Left renal cortex interstitium (tissue), 4 donors: ENCODE measurements at regions not wholly inside any gene's neighbourhood (a gene's known extent, or its start where the extent isn't known, plus 50 kb on each side); places are given as distances from the start of the nearest gene placed in this dataset.

Experiments
- DNase-seq, 4 donors: peaks; one replicate each; pipeline ENCODE4 v3.0.0-alpha.2; 2013; ENCODE audit warnings: low read depth in 4 of 4, low spot score in 2 of 4, missing footprints in 1 of 4

DNA sequence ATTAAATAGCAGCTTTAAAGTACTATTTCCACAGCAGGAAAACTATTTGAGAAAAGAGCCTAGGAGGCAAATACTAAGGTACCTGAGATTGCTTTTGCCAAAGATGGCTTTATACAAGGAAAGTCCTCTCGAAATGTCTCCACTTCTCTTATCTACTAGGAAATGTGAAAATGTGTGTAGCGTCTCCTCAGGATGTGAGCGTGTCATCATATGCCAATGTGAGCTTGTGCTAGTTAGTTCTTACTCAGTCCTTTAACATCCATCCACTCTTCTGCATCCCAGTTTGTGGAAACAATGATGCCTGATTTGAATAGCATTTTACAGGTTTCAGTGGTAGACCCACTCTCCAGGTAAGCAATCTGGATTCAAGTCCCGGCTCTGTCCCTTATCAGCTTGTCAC lies 421.0 kb downstream of the DYNC2H1 start:
- DNase-seq, result no peak

DNA sequence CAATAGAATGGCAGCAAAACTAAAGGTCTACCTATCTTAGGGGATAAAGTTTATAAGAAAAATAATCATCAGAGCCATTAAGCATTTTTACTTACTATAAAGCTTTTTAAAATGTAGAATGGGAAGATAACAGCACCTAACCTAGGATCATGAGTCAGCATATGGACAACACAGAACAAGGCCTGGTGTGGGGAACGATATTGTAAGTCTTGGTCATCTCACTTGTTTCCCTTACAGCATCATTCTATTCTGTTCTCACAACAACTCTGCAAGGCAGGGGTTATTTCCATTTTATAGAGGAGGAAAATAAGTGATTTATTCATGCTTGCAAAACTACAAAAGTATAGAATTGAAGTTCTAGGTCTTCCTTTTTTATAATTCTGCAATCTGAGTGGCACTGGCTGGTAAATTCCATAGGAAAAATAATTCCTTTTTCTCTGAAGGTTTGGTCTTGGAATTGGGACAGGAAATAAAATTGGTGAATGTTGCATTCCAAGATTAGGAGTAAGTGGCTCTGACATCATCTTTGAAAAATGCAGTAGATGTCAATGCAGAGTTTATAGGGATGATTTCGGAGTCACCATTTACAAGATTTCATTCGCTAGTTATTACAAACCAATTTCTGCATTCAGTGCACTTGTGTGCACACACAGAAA lies 423.0 kb downstream of the DYNC2H1 start:
- no peak for DNase-seq

DNA sequence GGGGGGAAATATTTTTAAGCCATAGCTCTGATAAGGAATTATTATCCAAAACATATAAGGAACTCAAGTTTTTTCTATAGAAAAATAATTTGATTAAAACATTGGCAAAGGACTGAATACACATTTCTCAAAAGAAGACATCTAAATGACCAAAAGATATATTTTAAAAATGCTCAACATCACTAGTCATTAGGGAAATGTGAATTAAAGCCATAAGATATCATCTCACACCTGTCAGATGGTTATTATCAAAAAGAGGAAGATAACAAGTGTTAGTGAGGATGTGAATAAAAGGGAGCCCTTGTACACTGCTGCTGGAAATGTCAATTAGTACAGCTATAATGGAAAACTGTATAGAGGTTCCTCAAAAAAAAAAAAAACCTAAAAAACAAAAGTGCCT lies 425.0 kb downstream of the DYNC2H1 start:
- no peak for DNase-seq

DNA sequence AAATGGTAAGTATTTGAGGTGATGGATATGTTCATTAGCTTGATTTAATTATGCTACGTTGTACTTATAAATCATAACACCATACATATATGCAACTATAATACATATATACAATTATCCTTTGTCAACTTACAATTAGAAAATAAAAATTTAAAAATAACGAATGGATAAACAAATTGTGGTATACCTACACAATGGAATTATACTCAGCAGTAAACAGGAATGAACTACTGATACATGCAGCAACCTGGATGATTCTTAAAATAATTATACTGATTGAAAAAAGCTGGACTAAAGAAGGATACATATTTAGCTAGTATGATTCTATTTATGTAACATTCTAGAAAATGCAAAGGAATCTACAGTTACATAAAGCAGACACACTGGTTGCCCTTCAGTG lies 425.7 kb downstream of the DYNC2H1 start:
- no peak for DNase-seq

DNA sequence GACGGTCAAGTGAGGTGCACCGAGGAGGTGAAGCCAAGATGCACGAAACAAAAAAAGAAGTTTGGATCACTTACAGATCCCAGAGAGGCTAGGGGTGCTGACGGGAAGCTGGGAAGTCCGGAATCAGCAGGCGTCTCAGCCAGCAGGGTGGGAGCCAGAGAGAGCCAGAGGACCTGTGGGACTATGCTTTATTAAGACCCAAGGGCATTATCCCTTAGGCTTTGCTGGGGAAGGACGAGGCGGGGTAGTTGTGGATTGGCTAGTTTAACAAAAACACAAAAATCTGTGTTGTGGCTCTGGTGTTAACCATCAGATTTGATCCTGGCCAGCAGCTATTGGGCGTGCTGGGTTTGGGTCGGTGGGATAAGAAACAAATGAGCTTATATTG lies 427.1 kb downstream of the DYNC2H1 start:
- no peak for DNase-seq

DNA sequence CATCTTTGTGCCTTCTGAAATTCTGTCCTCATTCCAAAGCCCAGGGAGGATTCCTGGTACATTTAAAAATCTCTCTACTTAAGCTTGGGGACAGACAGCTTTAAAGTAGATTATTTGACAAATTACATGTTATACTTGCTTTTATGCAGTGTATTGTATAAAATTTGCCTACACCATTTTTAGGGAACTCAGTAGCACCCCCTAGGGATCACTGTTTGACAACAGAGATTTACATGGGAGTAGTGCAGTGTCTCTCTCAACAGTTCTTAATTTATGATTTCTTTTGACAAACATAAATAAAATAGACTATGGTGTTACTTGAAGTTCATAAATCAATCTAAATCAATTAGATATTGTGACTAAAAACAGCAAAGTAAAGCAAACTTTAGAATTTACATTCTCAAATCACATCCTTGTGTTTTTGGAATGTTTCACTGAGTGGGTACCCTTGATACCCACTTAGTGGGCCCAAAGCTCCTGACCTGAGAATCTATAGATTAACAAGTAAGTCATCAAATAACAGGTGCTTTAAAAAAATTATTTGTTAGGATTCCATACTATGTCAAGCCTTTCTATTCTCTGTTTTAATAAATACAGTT lies 428.8 kb downstream of the DYNC2H1 start:
- no peak for DNase-seq

DNA sequence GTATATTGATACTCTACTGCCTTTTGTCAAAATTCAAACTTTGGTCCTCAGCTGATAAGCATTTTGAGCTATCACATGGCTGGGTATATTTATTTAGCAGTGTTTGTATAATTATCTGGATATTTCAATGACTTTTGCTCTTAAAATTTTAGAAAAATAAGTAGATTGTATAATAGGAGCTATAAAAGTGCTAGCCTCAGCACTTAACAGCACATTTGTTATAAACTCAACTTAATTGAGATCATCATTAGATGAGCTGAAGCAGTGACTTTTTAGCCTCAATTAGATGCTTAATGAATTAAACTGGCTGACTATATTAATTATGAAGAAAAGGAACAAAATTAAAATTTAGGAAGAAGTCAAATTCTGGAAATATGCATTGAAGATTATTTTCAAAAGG lies 429.9 kb downstream of the DYNC2H1 start:
- no peak for DNase-seq

DNA sequence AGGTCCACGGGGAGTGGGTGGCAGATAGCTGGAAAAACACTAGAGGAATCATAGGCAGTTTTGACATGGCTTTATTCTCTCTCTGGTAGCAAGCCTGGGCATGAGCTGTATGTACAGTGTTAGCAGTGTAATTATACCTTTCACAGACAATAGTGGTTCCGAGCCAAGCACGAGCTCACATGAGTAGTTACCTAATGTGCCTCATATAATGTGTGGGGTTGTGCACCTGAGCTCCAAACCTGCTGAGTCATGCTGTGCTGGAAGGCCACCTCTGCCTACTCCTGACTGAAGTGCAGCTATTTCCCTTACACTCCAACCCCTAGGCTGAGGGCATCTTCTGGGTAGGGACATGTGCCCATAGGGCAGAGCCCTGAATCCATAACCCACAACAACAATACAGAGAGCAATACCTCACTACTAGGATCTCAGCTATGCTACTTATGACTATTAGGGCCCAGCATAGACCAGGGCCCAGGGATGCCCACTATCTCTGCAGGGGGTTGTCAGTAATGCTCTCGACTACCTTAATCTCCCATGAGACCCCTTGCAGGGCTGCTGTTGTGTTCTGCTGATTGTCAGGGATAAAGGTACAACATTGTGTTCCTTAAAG lies 432.1 kb downstream of the DYNC2H1 start:
- DNase-seq, result no peak

DNA sequence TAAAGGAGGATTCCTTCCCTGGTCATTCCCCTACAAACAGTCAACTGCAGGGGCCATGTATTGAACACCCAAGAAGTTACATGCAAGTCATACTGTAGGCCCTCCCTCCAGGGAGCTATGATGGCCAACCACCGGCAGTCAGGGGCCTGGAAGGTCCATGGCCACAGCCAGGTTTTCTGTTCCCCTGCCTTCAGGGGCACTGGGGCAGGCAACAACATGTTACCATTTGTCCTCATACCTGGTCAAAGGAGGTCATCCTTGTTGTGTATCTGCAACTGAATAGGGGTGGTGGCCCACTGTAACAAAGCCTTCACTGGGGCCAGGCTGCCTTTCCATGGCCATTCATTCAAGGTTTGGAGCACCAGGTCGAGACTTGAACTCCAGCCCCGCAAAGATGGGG lies 433.6 kb downstream of the DYNC2H1 start:
- DNase-seq, result no peak

DNA sequence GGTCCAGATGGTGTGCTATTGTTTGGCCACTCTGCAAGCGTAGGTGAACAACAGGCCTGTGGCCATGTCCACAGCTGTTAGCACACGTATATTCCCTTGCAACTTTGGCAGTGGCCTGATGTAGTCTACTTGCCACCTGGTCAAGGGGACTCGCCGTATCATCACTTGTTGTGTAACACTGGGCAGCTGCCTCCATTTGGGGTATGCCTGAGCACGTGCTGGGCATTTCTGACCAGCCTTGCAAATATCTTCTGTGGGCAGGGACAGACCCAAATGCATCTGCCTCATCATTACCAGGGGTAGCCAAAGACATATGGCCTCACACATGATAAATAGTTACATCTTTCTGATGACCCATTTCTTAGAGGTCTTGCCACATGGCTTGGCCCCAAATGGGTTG lies 434.2 kb downstream of the DYNC2H1 start:
- no peak for DNase-seq

DNA sequence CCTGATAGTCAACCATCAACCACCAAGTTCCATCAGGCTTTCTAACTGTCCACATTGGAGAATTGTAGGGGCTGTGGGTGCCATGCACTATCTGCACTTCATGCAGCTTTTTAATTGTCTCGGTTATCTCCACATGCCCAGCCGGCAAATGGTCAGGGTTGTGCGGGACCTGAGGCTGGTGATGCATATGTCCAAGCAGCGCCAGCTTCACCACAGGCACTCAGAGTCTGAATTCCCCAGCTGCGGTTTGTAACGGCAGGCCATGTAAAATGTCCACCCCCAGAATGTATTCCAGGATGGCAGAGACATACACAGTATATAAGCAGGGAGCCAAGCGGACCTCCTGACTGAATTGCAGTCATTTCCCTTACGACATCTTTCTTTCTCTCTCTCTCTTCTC lies 435.6 kb downstream of the DYNC2H1 start:
- no peak for DNase-seq

DNA sequence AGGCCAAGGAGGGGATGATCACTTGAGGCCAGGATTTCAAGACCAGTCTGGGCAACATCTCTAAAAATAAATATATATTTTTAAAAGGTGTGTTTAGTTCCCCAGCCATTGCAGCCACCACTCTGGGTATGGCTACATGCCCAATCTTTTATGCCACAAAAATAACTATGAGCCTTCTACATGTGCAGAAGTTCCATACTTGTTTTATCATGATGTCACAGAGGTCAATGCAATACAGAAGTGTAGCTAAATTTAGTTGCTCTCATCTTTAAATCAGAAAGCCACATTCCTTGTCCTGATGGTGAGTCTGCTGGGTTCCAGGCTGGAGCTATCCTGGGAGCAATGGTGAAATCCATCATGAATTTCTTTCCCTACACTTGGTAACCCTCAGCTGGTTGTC lies 436.3 kb downstream of the DYNC2H1 start:
- no peak for DNase-seq

DNA sequence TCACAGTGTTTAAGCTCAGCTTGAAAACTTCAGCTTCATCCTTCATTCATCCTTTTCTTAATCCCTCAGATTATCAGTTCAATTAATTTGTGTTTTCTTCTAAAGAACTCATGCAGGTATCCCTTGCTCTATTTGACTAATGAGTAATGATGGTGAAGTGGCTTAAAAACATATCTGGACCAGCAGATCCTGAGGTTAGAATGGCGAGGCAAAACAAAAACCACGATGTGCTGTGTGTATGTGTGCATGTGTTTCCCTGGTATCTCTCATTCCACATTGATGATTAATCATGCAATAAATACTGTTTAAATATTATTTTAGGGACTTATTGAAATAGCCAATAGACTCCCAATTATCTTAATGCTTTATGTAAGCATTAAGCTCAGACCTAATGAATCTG lies 437.0 kb downstream of the DYNC2H1 start:
- DNase-seq, result no peak

DNA sequence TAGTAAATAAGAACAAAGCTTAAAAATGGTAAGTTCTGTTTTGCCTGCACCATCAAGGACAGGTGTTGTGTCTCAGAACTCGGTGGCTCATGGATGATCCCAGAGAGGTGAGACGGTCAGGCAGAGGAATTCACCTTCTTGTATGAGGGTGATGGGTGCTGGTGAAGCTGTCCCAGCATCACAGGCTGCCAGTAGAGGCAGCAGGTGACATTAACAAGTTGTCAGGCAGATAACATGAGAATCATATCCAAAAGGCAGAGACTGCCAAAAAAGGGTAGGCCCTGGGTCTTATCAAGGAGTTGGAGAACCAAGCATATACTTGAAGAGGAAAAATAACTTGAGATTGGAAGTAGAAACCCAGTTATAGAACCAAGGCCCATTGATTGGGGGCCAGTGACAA lies 437.8 kb downstream of the DYNC2H1 start:
- no peak for DNase-seq

DNA sequence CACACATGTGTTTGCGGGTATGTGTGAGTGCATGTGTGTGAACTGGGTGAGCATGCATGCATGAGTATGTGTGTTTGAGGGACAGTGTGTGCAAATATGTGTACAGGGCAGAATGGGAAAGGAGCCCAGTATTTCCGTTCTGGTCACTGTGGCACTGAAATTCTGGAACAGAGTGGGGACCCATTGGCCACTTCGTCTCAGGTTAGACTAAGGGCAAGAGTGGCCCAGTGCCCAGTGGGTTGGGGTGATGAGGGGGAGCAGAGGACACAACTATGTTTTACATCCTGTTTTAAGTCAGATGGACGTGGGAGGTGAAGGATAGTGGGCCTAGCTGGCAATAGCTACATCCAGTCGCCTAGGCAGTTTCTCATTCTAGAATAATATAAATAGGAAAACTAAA lies 438.5 kb downstream of the DYNC2H1 start:
- no peak for DNase-seq

DNA sequence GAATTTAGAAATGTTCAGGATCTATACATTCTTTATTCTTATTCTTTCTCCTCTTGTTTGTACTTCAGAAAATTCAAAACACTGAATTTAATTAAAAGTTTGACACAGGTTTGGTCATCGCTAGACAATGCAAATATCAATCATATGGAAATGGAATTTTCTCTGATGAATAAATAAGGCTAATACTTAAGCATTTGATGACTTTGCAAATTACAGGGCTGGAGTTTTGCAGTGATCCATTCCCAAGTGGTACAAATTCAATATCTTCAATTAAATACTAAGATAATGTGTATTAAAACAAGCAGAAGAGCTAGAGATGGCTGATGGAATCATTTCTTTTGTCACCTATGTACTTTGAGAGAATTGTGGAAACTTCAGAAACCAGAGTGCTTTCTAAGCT lies 439.6 kb downstream of the DYNC2H1 start:
- no peak for DNase-seq

DNA sequence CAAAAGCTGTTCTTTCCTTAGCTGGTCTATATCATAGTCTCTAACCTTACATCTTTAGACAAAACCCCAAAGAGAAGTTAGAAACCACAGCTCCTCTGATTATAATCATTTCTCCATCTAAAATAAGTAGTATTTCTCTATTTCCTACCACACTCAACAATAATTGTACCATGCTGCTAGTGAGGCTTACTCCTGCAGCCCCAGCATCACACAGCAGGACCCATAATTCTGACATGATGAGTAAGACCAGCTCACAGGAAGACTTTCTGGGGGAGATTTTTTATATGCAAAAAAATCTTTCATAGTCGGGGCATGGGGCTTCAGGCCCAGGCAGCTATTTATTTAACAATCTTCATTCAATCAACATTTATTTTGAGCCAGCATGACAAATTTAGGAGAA lies 441.6 kb downstream of the DYNC2H1 start:
- no peak for DNase-seq

DNA sequence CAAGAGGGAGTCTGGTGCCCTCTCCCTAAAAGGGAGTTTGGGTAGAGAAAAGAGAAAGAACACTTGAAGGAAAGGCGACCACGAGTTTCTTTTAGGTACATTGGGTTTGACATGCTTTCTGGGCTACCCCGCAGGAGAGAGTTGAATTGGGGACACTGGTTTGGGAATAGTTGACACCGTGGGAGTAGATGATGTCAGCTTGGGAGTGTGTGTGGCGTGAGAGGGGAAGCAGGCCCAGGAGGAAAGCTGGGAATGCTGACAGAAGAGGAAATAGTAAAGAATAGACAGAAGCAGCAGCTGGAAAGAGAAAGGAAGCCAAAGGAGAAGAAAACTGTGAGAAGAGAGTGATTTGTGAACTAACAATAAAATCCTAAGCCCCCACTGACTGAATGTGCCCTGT lies 442.9 kb downstream of the DYNC2H1 start:
- no peak for DNase-seq

DNA sequence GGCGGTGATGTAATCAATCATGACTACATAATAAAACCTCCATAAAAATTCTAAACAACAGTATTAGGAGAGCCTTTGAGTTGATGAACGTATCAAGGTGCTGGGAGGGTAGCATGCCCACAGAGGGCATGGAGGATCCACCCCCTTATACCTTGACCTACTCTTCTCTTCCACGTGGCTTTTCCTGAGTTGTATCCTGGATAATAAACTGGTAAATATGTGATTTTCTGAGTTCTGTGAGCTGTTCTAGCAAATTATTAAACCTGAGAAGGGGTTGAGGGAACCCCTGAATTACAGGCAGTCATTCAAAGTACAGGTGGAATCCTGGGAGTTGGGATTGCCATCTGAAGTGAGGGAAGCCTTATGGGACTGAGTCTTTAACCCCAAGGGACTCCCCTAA lies 446.9 kb downstream of the DYNC2H1 start:
- DNase-seq, result no peak

DNA sequence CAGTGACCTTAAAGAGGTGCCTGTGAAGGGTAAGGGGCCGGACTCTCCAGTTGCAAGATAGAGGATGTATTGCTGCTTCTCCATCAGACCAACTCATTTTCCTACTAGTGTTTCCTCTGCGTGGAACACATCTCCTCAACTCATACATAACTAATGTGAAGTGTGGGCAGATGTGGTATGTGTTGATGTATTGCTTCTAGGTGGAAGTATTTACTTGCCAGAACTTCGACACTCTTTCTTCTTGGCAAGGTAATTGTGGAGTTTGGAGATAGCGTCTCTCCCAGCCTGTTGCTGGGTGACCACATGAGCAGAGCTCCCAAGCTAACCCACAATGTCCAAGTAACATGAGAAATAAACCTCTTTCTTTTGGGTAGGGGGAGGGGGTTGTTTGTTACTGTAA lies 456.9 kb downstream of the DYNC2H1 start:
- DNase-seq, result no peak

DNA sequence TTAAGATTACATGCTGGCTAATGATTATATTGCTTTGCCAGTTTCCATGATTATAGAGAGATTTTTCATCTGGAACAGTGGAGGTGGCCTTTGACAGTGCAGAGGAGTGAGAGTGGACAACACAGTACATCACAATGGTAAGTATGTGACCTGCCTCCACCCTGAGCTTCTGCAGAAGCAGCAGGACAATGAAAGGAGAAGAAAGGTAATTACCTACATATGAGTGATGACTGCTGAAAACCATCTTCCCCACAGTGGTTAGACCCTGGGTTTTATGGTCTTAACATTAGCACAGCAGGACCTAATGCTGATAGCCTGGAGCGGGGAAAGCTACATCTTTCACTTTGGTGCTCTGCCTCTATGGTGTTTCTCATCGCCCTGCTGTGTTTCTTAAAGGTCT lies 454.7 kb upstream of the DDI1 start:
- no peak for DNase-seq

DNA sequence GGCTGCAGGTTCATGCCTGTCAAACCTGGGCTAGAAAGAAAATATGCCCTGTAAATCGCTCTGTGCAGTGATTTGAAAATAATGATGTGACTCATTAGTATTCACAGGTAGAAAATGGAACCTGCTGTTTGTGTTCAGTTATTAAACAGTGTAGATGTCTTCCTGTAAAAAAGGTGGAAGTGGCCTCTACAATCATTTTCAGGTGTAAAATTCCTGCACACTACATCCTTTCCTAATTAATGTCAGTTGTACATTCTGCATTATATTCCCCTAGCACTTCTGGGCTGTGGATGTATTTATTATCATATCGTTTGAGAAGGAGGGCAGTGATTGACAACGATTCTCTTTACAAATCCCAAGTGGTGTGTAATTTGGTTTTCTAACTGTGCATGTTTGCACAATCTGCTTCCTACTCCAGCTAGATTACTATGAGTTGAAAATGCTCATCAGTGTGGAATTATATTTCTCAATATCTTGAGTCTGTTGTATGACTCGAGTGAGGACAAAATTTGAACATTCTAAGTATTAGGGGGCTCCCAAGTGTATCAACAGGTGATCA lies 454.0 kb upstream of the DDI1 start:
- DNase-seq, result no peak
